H9 (cell line): ENCODE measurements at regions not wholly inside any gene's neighbourhood (a gene's known extent, or its start where the extent isn't known, plus 50 kb on each side); places are given as distances from the start of the nearest gene placed in this dataset.

Experiments used
- DNase-seq: peaks from one replicate; pipeline ENCODE4 v3.0.0-alpha.2; 2017
- H2AFZ ChIP-seq: one replicate; pipeline ENCODE4 v1.6.1; 2013; ENCODE audit warnings: mild to moderate bottlenecking, low read length, control low read depth, moderate library complexity
- H2AK5ac ChIP-seq: 2 replicates; pipeline ENCODE4 v1.6.1; 2013; ENCODE audit warnings: low read length, control low read depth, mixed read lengths; ENCODE audit not compliant: insufficient read length
- H2BK120ac ChIP-seq: one replicate; pipeline ENCODE4 v1.6.1; 2013; ENCODE audit warnings: low read depth, mild to moderate bottlenecking, low read length, control low read depth, inconsistent platforms; ENCODE audit not compliant: poor library complexity, severe bottlenecking
- H2BK12ac ChIP-seq: 2 replicates; pipeline ENCODE4 v1.6.1; 2013; ENCODE audit warnings: low read length, control low read depth, mixed read lengths, low read depth; ENCODE audit not compliant: insufficient read length
- H2BK15ac ChIP-seq: 2 replicates; pipeline ENCODE4 v1.6.1; 2013; ENCODE audit warnings: low read depth, low read length, control low read depth
- H2BK20ac ChIP-seq: one replicate; pipeline ENCODE4 v1.6.1; 2013; ENCODE audit warnings: low read depth, mild to moderate bottlenecking, low read length, control low read depth, inconsistent platforms; ENCODE audit not compliant: poor library complexity, severe bottlenecking
- H2BK5ac ChIP-seq: 2 replicates; pipeline ENCODE4 v1.6.1; 2013; ENCODE audit warnings: low read length, control low read depth, mixed read lengths; ENCODE audit not compliant: insufficient read length
- H3K14ac ChIP-seq: 2 replicates; pipeline ENCODE4 v1.6.1; 2013; ENCODE audit warnings: low read length, control low read depth; ENCODE audit not compliant: insufficient read depth
- H3K18ac ChIP-seq: 2 replicates; pipeline ENCODE4 v1.6.1; 2013; ENCODE audit warnings: low read depth, mild to moderate bottlenecking, mixed read lengths, low read length, control low read depth; ENCODE audit not compliant: insufficient read length
- H3K23ac ChIP-seq: 2 replicates; pipeline ENCODE4 v1.6.1; 2013; ENCODE audit warnings: low read length, control low read depth, mixed read lengths, low read depth; ENCODE audit not compliant: insufficient read length
- H3K23me2 ChIP-seq: 2 replicates; pipeline ENCODE4 v1.6.1; 2013; ENCODE audit warnings: low read depth, mild to moderate bottlenecking, mixed read lengths, low read length, control low read depth; ENCODE audit not compliant: insufficient read length, poor library complexity, severe bottlenecking
- H3K27ac ChIP-seq: 2 replicates; pipeline ENCODE4 v1.5.1; 2013; ENCODE audit warnings: low read length, control low read depth, mixed read lengths, low read depth; ENCODE audit not compliant: insufficient read length
- H3K27me3 ChIP-seq: 2 replicates; pipeline ENCODE4 v1.6.1; 2013; ENCODE audit warnings: low read length, control low read depth, inconsistent platforms; ENCODE audit not compliant: insufficient read depth
- H3K4ac ChIP-seq: 2 replicates; pipeline ENCODE4 v1.6.1; 2013; ENCODE audit warnings: low read depth, mild to moderate bottlenecking, control low read depth, inconsistent platforms, low read length, moderate library complexity
- H3K4me1 ChIP-seq: 2 replicates; pipeline ENCODE4 v1.6.1; 2013; ENCODE audit warnings: low read length, control low read depth, inconsistent platforms; ENCODE audit not compliant: insufficient read depth
- H3K4me2 ChIP-seq: 2 replicates; pipeline ENCODE4 v1.6.1; 2013; ENCODE audit warnings: low read length, control low read depth, mixed read lengths; ENCODE audit not compliant: insufficient read length, insufficient read depth
- H3K56ac ChIP-seq: 2 replicates; pipeline ENCODE4 v1.6.1; 2013; ENCODE audit warnings: low read depth, mild to moderate bottlenecking, mixed read lengths, low read length, control low read depth; ENCODE audit not compliant: insufficient read length
- H3K79me1 ChIP-seq: 2 replicates; pipeline ENCODE4 v1.6.1; 2013; ENCODE audit warnings: low read depth, mild to moderate bottlenecking, moderate library complexity, low read length, control low read depth, inconsistent platforms; ENCODE audit not compliant: insufficient read depth, poor library complexity, severe bottlenecking
- H3K79me2 ChIP-seq: 2 replicates; pipeline ENCODE4 v1.6.1; 2013; ENCODE audit warnings: low read length, control low read depth, inconsistent platforms; ENCODE audit not compliant: insufficient read depth
- H3K9ac ChIP-seq: 2 replicates; pipeline ENCODE4 v1.6.1; 2013; ENCODE audit warnings: low read length, control low read depth, mixed read lengths; ENCODE audit not compliant: insufficient read length; ENCODE audit errors: extremely low read depth
- H3K9me3 ChIP-seq: one replicate; pipeline ENCODE4 v1.6.1; 2013; ENCODE audit warnings: low read depth, low read length, inconsistent platforms; ENCODE audit not compliant: control insufficient read depth
- H3T11ph ChIP-seq: one replicate; pipeline ENCODE4 v1.6.1; 2013; ENCODE audit warnings: mild to moderate bottlenecking, low read length, control low read depth, inconsistent platforms
- H4K20me1 ChIP-seq: one replicate; pipeline ENCODE4 v1.6.1; 2013; ENCODE audit not compliant: control insufficient read depth, insufficient read length, insufficient read depth
- H4K5ac ChIP-seq: 2 replicates; pipeline ENCODE4 v1.6.1; 2013; ENCODE audit warnings: low read depth, mild to moderate bottlenecking, mixed read lengths, low read length, control low read depth; ENCODE audit not compliant: insufficient read length
- H4K8ac ChIP-seq: replicated peaks from 2 replicates; pipeline ENCODE4 v1.6.1; 2013; ENCODE audit warnings: low read length, control low read depth, mixed read lengths, low read depth; ENCODE audit not compliant: insufficient read length
- H4K91ac ChIP-seq: 2 replicates; pipeline ENCODE4 v1.6.1; 2013; ENCODE audit warnings: low read depth, mild to moderate bottlenecking, moderate library complexity, mixed read lengths, low read length, control low read depth; ENCODE audit not compliant: insufficient read length
- H3K27ac Mint-ChIP-seq, 3 experiments: 2 replicates in 2 of 3; 3 replicates in 1 of 3; pipeline ENCODE4 v1.8.0; 2020 to 2021; ENCODE audit warnings: mixed read lengths in 3 of 3, mild to moderate bottlenecking in 1 of 3, moderate library complexity in 1 of 3
- H3K27me3 Mint-ChIP-seq: 2 replicates; pipeline ENCODE4 v1.8.0; 2021; ENCODE audit warnings: low read depth, mild to moderate bottlenecking, moderate library complexity, mixed read lengths
- H3K36me3 Mint-ChIP-seq, 3 experiments: 2 replicates in 2 of 3; 3 replicates in 1 of 3; pipeline ENCODE4 v1.8.0; 2020 to 2021; ENCODE audit warnings: low read depth in 3 of 3, mixed read lengths in 3 of 3; ENCODE audit not compliant: insufficient read depth in 1 of 3
- H3K4me1 Mint-ChIP-seq, 2 experiments: 2 replicates each; pipeline ENCODE4 v1.8.0; 2020; ENCODE audit warnings: mixed read lengths in 2 of 2
- H3K4me3 Mint-ChIP-seq, 2 experiments: 2 replicates in 1 of 2; 3 replicates in 1 of 2; pipeline ENCODE4 v1.8.0; 2020 to 2021; ENCODE audit warnings: mild to moderate bottlenecking in 2 of 2, mixed read lengths in 2 of 2, moderate library complexity in 1 of 2
- H3K9me3 Mint-ChIP-seq, 2 experiments: 2 replicates in 1 of 2; 3 replicates in 1 of 2; pipeline ENCODE4 v1.8.0; 2020; ENCODE audit warnings: mild to moderate bottlenecking in 2 of 2, mixed read lengths in 2 of 2, moderate library complexity in 1 of 2
- CTCF ChIP-seq: fragments of 200-600 bp; sonication (generic); conservative IDR thresholded peaks from 3 replicates; pipeline ENCODE4 v1.8.0; 2021; ENCODE audit warnings: antibody characterized with exemption, mild to moderate bottlenecking
- whole genome bisulfite sequencing: extraction: QIAGEN DNeasy Blood & Tissue Kit; methylation state at CpG from one replicate; pipeline ENCODE4 v1.1.7; 2013; ENCODE audit warnings: missing lambda C conversion rate, low lambda C conversion rate, mixed read lengths; ENCODE audit not compliant: insufficient read length; ENCODE audit errors: extremely low coverage; 5-methylcytosine and 5-hydroxymethylcytosine counted together

GRCh38 chrX:34197946-34198345, 65.8 kb upstream of the FAM47A start:
- Histone ChIP-seq H2BK120ac (no peak overlapping the region), H3K14ac (no peak overlapping the region), H3K23me2 (no peaks in the 10 kb centered on the region), H2AFZ (no peak overlapping the region), H4K20me1 (no peaks in the 10 kb centered on the region), H3K4me1 (no peaks in the 10 kb centered on the region), H3K79me1 (no peaks in the 10 kb centered on the region), H2BK20ac (no peak overlapping the region), H2BK5ac (no peak overlapping the region), H4K8ac (no peak overlapping the region), H3K56ac (no peak overlapping the region), H4K5ac (no peak overlapping the region), H4K91ac (no peak overlapping the region), H3K23ac (no peak overlapping the region), H3K9ac (no peak overlapping the region), H2AK5ac (no peak overlapping the region), H3K4me2 (no peak overlapping the region), H2BK15ac (no peak overlapping the region), H3K18ac (no peak overlapping the region), H3K4ac (no peak overlapping the region), H3K9me3 (no peaks in the 10 kb centered on the region), H2BK12ac (no peak overlapping the region), H3K27me3 (no peaks in the 10 kb centered on the region), H3K79me2 (no peaks in the 10 kb centered on the region), H3T11ph (no peak overlapping the region), H3K27ac (no peak overlapping the region)
- H3K4me1 Mint-ChIP-seq, result no peaks in the 10 kb centered on the region
- H3K27ac Mint-ChIP-seq, result no peak overlapping the region
- peaks cover 10 to 30% of the 10 kb centered on the region in 2 experiments; a peak in 4 of 5 replicates for H3K9me3 Mint-ChIP-seq
- no peak for DNase-seq
- no CpG with 5 or more reads among the region's 1 CpG for WGBS
- H3K4me3 Mint-ChIP-seq, result no peak overlapping the region
- H3K27me3 Mint-ChIP-seq, result no peaks in the 10 kb centered on the region
- TF ChIP-seq CTCF, result no peak
- H3K36me3 Mint-ChIP-seq, result no peaks in the 10 kb centered on the region; a peak in 1 of 7 replicates
